ENCODE measurements at regions not wholly inside any gene's neighbourhood (a gene's known extent, or its start where the extent isn't known, plus 50 kb on each side); places are given as distances from the start of the nearest gene placed in this dataset.

DNA sequence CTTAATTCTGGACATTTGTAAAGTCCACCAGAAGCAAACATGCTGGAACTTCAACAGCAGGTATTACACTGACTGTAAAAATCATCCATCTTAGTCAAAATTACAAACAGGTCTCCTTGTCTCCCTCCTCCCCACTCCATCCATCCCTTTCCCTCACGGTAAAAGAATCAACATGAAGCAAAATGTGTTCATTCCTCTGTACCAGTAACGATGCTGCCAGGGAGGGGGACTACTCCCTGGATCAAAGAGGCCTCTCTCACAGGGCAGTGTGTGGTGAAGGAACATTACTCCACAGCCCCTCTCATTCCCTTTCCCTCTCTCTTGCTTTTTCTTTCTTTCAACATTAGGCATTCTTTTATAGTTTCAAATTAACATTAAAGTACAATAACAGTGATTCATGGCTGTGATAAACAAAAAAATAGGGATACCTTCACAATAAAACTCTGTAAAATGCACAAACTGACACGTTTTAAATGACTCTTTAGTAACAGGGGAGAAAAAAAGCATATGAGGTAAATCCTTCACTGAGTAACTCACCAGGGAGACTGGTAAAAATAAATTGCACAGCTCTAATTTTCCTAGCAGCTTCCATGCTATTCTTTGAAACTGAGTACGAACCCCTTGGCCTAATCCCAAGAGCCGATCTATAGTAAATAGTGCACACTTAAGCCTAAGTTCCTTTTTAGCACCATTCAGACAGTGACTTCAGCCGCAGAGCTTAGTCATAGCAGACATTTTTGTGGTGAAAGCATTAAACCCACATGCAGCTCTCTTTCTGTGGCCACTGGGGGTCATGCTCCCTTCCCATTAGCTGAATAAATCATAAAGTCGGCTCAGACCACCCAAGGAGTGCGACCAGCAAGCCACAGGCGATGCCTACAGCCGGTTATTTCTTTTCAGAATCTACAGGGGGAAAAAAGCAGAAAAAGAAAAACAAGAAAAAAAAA is 215.6 kb upstream of the GYPA start:
- TF ChIP-seq, protein P1, sequence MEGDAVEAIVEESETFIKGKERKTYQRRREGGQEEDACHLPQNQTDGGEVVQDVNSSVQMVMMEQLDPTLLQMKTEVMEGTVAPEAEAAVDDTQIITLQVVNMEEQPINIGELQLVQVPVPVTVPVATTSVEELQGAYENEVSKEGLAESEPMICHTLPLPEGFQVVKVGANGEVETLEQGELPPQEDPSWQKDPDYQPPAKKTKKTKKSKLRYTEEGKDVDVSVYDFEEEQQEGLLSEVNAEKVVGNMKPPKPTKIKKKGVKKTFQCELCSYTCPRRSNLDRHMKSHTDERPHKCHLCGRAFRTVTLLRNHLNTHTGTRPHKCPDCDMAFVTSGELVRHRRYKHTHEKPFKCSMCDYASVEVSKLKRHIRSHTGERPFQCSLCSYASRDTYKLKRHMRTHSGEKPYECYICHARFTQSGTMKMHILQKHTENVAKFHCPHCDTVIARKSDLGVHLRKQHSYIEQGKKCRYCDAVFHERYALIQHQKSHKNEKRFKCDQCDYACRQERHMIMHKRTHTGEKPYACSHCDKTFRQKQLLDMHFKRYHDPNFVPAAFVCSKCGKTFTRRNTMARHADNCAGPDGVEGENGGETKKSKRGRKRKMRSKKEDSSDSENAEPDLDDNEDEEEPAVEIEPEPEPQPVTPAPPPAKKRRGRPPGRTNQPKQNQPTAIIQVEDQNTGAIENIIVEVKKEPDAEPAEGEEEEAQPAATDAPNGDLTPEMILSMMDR (IDR thresholded peaks at IDR 0.05), result no peak
- TF ChIP-seq POLR2AphosphoS5 (IDR thresholded peaks at IDR 0.05) (no peak), POLR2A (IDR thresholded peaks at IDR 0.05) (no peak)
